Heart left ventricle (tissue), 16 donors: ENCODE measurements at regions not wholly inside any gene's neighbourhood (a gene's known extent, or its start where the extent isn't known, plus 50 kb on each side); places are given as distances from the start of the nearest gene placed in this dataset.

ENCODE experiments used
- ATAC-seq, 4 donors: fragments of 200-7000 bp; cut with Tn5 transposase; one replicate each; pipeline ENCODE4 v1.9.1; 2020 to 2022; ENCODE audit warnings: moderate library complexity in 4 of 4, mild to moderate bottlenecking in 3 of 4, moderate number of reproducible peaks in 1 of 4
- DNase-seq, 5 donors: peaks; one replicate each; pipeline ENCODE4 v3.0.0-alpha.2; 2020
- H3K27ac ChIP-seq, 12 donors: fragments of 200-600 bp; sonication (generic) in 4 of 12; one replicate each; pipeline versions ENCODE4 v1.5.0 to v1.8.0; 2016 to 2022; ENCODE audit warnings: mild to moderate bottlenecking in 2 of 12
- H3K27me3 ChIP-seq, 9 donors: fragments of 200-600 bp; sonication (generic) in 2 of 9; one replicate each; pipeline versions ENCODE4 v1.5.1 to v1.8.0; 2016 to 2022; ENCODE audit warnings: mild to moderate bottlenecking in 3 of 9
- H3K36me3 ChIP-seq, 9 donors: fragments of 200-600 bp; sonication (generic) in 2 of 9; one replicate each; pipeline versions ENCODE4 v1.5.0 to v1.8.0; 2018 to 2022; ENCODE audit warnings: mild to moderate bottlenecking in 2 of 9
- H3K4me1 ChIP-seq, 12 donors: fragments of 200-600 bp; sonication (generic) in 4 of 12; one replicate each; pipeline versions ENCODE4 v1.5.0 to v1.8.0; 2016 to 2022; ENCODE audit warnings: mild to moderate bottlenecking in 3 of 12
- H3K4me3 ChIP-seq, 12 donors: fragments of 200-600 bp; sonication (generic) in 4 of 12; one replicate each; pipeline versions ENCODE4 v1.5.0 to v1.8.0; 2017 to 2022; ENCODE audit warnings: mild to moderate bottlenecking in 9 of 12, moderate library complexity in 4 of 12
- H3K9me3 ChIP-seq, 12 donors: fragments of 200-600 bp; sonication (generic) in 4 of 12; one replicate each; pipeline versions ENCODE4 v1.5.0 to v1.8.0; 2016 to 2022; ENCODE audit warnings: mild to moderate bottlenecking in 1 of 12
- CTCF ChIP-seq, 12 donors: fragments of 200-600 bp; sonication (generic) in 4 of 12; IDR thresholded peaks; one replicate each; pipeline versions ENCODE4 v1.5.0 to v1.8.0; 2018 to 2022; ENCODE audit warnings: antibody characterized with exemption in 12 of 12, mild to moderate bottlenecking in 5 of 12
- POLR2A ChIP-seq, 2 donors: fragments of 450-650 bp; IDR thresholded peaks; one replicate each; pipeline ENCODE4 v1.6.1; 2017; ENCODE audit warnings: antibody characterized with exemption in 2 of 2, mild to moderate bottlenecking in 2 of 2, moderate library complexity in 2 of 2
- WGBS, 4 donors: extraction: QIAGEN DNeasy Blood & Tissue Kit in 2 of 4; methylation state at CpG; one replicate each; pipeline versions ENCODE4 v1.1.5 to v1.1.7; 2013 to 2018; 5-methylcytosine and 5-hydroxymethylcytosine counted together
- intact Hi-C, 10 donors: fragments of 100-400 bp; cut with DNase I; formaldehyde crosslinking; loops; one replicate each; pipeline versions ENCODE4 v1.11.1 to v1.14.2; 2022
- donor health status: ischemic (EF 13 %, LVEDD 7.1; RV severe dilation, severe dysfunction).
- donor health status: healthy with polysubstance abuse.
- donor health status: DM: no; HTN: yes; CAD: no.
- donor health status: DM: no; HTN: no; CAD: no.
- donor health status: ischemic (EF 25% LVEDD 6.9; RV normal size, moderate dysfunction).
- donor health status: ischemic (EF 25% LVEDD 5.7; RV mildly dilated, moderate dysfunction).
- donor health status: healthy.
- donor health status: DM: yes; HTN: yes; CAD: no.
- donor health status: ischemic (EF 35%, LVEDD 5.7; RV mildly dilated, moderate dysfunction).
- donor health status: nonischemic (EF 11% LVEDD 7.7; RV severe dilation, severe dysfunction).
- donor health status: DM: yes; HTN: yes; CAD: no.
- donor health status: PGD.
- donor health status: ischemic (EF 29% LVEDD 5.4; RV normal size, mild dysfunction).
- donor health status: nonischemic (EF 23%, LVEDD 6.1; RV moderate dilation, normal function).

GRCh38 chr16:59566446-59566845, 832.3 kb upstream of the GOT2 start:
- Histone ChIP-seq H3K4me3 (no peak overlapping the region), H3K27me3 (no peaks in the 10 kb centered on the region), H3K36me3 (no peaks in the 10 kb centered on the region), H3K4me1 (no peaks in the 10 kb centered on the region), H3K9me3 (no peaks in the 10 kb centered on the region), H3K27ac (no peak overlapping the region)
- no peak for TF ChIP-seq POLR2A (IDR thresholded peaks at IDR 0.05)
- TF ChIP-seq CTCF (IDR thresholded peaks at IDR 0.05): no peak
- no peak for DNase-seq
- ATAC-seq: no peak
- intact Hi-C loops: no loop called here

GRCh38 chr16:59558679-59559078, 824.6 kb upstream of the GOT2 start:
- H3K4me3 ChIP-seq: no peak overlapping the region
- no peak for TF ChIP-seq CTCF (IDR thresholded peaks at IDR 0.05)
- no peak for TF ChIP-seq POLR2A (IDR thresholded peaks at IDR 0.05)
- intact Hi-C loops: no loop called here
- no peaks in the 10 kb centered on the region for H3K4me1 ChIP-seq
- ATAC-seq: no peak
- H3K27ac ChIP-seq: no peak overlapping the region
- DNase-seq: no peak
- H3K36me3 ChIP-seq: no peaks in the 10 kb centered on the region
- no peaks in the 10 kb centered on the region for H3K27me3 ChIP-seq
- no peaks in the 10 kb centered on the region for H3K9me3 ChIP-seq

- no peak for ATAC-seq
- intact Hi-C loops: no loop called here
- 62 to 86% (median 81%) methylated on average over 5 of the region's 5 CpGs for WGBS, 4 donors
Observed at GRCh38 chr16:59552164-59552563, 818.0 kb upstream of the GOT2 start.

GRCh38 chr16:59545721-59546120, 811.6 kb upstream of the GOT2 start:
- 74 to 89% (median 87%) methylated on average over 1 of the region's 1 CpG for WGBS, 4 donors
- Histone ChIP-seq H3K9me3 (no peaks in the 10 kb centered on the region), H3K27ac (no peak overlapping the region), H3K4me3 (no peak overlapping the region), H3K36me3 (no peaks in the 10 kb centered on the region), H3K27me3 (no peaks in the 10 kb centered on the region), H3K4me1 (no peaks in the 10 kb centered on the region)
- intact Hi-C loops: no loop called here
- no peak for TF ChIP-seq POLR2A (IDR thresholded peaks at IDR 0.05)
- DNase-seq: no peak
- no peak for ATAC-seq

More at GRCh38 chr16:59552164-59552563, 818.0 kb upstream of the GOT2 start:
- H3K27me3 ChIP-seq: no peaks in the 10 kb centered on the region
- no peak for TF ChIP-seq POLR2A (IDR thresholded peaks at IDR 0.05)
- no peak for TF ChIP-seq CTCF (IDR thresholded peaks at IDR 0.05)
- no peaks in the 10 kb centered on the region for H3K36me3 ChIP-seq
- no peak overlapping the region for H3K27ac ChIP-seq
- H3K4me3 ChIP-seq: no peak overlapping the region
- DNase-seq: no peak
- no peaks in the 10 kb centered on the region for H3K9me3 ChIP-seq
- H3K4me1 ChIP-seq: no peaks in the 10 kb centered on the region

GRCh38 chr16:59543641-59544040, 809.5 kb upstream of the GOT2 start:
- Histone ChIP-seq H3K27me3 (no peaks in the 10 kb centered on the region), H3K4me3 (no peak overlapping the region), H3K27ac (no peak overlapping the region), H3K9me3 (no peaks in the 10 kb centered on the region), H3K36me3 (no peaks in the 10 kb centered on the region), H3K4me1 (no peaks in the 10 kb centered on the region)
- intact Hi-C loops: no loop called here
- TF ChIP-seq CTCF (IDR thresholded peaks at IDR 0.05) (no peak), POLR2A (IDR thresholded peaks at IDR 0.05) (no peak)
- DNase-seq: no peak
- 69 to 80% (median 74%) methylated on average over 4 of the region's 4 CpGs for WGBS, 4 donors
- ATAC-seq: no peak
